ENCODE measurements at regions not wholly inside any gene's neighbourhood (a gene's known extent, or its start where the extent isn't known, plus 50 kb on each side); places are given as distances from the start of the nearest gene placed in this dataset.
"Not testable (repeated sequence)": the region's sequence is repeated elsewhere in the genome, so short reads cannot be mapped to it uniquely, and the experiment has no call there.

DNA sequence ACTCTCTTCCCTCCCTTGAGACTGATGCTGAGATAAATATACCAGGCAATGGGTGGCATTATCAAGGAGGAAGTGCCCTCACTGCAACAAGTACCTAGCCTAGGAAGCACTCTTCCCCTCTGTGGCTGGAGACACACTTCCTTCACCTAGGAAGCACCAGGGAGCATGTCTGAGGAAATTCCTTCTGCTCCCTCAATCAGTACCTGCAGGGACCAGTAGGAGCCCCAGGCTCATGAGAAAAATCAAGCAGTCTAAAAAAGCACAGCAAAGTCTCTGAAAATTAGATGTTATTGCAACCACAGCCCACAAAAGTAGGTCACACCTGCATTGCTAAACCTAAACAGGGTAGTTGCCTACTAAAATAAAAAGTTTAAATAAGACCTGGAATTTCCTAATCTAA, 78.2 kb upstream of the TRPM1 start:
- no peak for DNase-seq

DNA sequence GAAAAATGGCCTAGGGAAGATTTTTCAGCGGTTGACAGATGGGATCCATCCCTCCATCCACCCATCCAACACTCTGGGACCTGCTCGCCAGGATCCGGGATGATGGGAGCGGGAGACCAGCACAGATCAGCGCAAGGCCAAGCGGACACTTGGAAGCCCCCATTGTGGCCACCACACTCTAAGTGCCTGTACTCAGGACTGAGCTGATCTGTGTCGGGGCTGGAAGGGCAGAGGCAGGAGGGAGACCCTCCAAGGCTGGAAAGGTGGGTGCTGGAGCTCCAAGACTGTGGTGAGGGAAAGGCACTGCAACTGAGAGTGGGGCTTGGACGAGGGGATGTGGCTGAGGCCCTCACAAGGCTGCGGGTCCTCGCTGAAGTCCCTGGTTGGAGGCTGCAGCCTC, 91.8 kb upstream of the TRPM1 start:
- no peak for DNase-seq

DNA sequence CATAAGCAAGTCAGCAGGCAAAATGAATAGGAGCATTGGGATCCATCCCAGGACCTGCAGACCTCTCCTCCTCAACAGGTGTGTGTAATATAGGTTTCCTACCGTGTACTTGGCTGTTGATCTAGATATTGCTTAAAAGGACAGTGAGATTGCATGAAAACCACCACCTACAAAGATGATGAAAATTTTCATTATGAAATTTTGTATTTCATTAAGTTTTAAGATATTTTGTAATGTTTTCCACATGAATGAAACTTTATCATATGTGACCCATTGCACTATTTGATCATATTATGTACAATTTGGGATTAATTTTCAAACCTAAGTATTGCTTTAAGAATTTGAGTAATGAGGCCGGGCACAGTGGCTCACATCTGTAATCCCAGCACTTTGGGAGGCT, 94.3 kb upstream of the TRPM1 start:
- DNase-seq = no peak

DNA sequence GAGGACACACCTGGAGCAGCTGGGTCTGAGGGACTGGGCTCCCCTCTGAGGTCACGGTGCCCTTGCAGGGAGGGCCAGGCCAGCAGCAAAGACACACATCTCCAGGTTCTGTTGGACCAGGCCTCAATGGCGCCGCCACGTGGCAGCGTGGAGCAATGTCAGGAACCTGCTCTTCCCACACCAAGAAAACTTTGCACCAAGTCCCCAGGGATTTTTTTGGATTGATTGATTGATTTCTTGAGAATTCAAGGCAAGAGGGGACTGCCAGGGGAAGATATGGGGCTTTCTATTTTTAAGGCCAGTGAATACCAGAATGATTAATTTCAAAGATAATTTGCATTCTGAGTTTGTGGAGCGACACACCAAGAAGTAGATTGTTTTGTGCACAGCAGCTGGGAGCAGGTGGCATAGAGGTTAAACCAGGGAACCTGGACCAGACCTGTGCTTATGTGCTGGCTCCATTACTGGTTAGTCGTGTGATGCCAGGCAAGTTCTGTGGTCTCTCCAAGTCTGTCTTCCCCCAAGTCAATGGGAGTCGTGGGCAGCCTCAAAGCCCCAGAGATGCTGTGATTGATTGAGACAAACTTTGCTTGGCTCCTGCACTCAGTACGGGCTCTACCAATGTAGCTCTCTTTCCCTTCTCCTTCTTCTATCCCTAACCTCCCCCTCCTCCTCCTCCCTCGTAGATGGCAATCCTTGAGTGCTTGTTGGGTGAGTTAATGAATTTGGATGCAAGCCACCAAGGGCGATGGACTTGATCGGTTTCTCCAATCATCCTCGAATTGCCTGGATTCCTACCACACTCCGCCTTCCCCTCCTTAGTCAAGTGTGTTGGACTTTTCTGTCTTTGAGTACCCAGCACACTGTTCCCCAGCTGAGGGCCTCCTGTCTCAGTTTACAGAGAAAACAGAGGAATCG, 96.2 kb upstream of the TRPM1 start:
- DNase-seq = no peak

DNA sequence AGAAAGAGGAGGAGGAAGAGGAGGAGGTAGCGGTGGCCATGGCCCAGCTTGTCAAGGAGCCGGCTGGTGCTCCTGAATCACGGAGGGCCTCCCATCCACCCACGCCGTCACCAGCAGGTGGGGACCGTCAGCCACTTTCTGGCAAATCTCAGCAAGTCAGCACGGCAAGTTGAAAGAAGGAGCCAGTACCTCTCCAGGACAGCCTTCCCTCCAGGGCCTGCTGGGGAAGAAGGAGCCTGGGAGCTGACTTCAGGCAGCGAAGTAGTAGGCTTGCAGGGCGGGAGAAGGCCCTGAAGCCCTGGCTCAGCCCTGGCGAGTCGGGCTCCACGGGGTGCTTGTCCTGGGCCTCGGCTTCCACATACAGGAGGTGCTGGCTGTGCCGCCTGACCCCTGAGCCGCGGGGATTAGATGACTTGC, 99.2 kb upstream of the TRPM1 start:
- no peak for DNase-seq

DNA sequence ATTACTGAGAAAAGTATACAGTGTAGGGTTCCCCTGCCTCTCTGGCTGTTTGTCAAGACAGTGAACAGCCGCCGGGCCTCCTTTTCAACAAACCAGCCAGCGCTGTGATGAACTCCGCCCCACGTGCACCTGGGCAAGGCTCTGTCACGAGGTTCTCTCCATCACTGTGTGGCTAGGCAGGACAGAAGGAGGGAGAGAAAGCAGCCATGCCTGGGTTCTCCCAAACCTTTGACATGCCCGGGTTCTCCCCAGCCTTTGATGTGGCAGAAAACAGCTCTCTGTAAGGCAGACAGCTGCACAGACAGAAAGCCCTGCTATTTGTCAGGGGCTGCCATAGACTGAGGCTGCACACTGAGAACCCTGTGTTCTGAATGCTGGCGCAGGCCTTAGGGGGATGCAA, 101.4 kb upstream of the TRPM1 start:
- DNase-seq = no peak

DNA sequence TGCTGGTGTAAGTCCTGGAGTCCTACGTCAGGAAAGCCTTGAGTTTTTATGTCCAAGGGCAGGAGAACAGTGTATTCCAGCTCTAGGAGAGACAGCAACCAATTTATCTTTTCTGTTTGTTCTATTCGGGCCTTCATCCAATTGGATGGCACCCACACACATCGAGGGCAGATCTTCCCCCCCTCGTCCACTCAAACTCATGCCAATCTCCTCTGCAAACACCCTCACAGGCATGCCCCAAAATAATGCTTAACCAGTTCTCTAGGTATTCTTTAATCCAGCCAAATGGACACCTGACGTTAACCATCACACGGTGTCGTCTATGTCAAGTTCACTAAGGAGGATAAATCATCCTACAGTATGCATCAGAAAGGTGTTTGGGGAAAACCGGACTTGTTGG, 102.5 kb upstream of the TRPM1 start:
- DNase-seq = no peak

DNA sequence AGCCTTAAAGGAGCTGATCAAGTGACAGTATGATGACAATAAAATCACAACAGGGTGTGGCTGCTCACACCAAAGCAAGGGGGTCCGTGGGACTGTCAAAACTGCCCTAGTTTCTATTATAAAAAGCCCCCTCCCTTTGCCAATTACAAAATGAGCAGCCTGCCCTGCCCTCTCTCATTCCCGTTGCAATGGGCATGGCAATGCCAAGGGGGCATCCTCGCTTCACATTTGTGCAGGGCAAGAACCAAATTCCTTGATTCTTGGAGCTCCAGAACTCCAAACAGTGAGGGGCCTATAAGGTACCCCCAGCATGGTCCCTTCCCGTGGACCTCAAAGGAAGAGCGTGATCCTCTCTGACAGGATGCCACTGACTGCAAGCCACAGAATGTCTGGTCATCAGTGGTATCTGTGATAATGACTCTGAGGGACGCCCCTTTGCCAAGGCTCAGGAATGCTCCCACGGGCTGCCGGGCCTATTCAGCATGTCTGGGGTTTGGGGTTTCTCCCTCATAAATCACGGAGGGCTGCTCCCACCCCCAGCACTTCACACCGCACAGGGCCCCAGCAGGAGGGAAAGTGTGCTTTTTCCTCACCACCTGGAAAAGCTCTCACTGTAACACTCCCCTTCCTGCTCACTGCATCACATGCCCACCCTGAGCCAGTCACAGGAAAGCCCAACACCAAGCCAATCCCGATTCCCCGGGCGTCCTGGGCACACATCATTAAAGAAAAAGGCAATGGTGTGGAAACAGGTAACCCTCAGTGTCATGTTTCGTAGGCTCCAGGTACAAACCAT, 105.1 kb upstream of the TRPM1 start:
- no peak for DNase-seq

DNA sequence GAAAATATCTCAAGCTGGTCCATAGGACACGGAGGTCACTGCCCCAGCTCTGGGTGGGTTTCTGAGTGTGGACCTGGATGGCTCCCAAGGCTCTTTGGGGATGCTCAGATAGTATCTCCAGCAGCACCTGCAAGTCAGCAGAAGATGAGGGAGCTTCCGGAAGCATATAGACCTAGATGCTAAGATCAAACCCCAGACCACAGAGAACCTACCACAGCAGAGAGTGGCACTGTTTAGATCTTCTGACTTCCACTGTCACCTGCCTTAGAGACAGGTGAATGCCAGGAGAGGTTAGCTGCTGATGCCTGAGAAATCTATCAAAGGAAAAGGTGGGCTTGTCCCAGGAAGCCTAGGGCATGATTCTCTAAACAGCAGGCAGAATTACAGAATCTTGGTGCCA, 105.7 kb upstream of the TRPM1 start:
- no peak for DNase-seq

DNA sequence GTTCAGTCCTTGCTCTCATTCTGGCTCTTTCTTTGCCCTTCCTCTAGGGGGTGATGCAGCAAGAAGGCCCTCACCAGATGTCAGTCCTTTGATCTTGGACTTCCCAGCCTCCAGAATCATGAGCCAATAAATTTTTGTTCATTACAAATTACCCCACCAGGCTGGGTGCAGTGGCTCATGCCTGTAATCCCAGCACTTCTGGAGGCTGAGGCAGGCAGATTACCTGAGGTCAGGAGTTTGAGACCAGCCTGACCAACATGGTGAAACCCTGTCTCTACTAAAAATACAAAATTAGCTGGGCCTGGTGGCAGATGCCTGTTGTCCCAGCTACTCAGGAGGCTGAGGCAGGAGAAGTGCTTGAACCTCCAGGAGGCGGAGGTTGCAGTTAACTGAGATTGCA, 106.3 kb upstream of the TRPM1 start:
- DNase-seq = not testable (repeated sequence)

DNA sequence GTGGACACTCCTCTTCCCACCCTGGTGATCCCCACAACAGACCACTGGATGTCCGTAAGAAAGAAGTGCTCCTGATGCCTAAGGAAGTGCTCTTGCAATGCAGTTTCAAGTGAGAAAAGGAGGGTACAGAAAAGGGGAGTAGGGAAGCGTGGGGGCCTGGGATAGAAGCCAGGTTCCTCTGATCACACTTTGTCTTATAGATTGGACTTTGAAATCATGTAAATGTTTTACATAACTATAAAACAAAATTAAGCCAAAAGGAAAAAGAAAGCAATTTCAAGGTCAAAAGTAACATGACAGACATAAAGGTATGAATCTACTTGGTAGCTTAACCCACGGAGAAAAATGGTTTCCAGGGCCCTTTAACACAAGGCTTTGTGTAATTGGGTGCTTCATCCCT, 107.3 kb upstream of the TRPM1 start:
- no peak for DNase-seq

DNA sequence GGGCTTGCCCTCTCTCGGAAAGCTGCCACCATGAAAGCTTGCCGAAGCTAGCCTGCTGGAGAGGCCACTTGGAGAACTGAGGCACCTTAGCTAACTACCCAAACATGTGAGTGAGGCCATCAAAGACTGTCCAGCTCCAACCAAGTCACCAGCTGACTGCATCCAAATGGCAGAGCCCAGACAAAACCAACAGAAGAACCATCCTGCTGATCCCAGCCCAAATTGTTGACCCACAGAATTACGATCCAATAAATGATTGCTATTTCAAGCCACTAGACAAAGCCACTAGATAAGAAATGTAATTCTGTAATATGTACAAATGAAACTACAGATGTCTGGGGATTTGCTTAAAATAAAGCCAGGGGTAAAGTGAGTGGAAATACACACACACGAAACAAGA, 109.8 kb upstream of the TRPM1 start:
- no peak for DNase-seq

DNA sequence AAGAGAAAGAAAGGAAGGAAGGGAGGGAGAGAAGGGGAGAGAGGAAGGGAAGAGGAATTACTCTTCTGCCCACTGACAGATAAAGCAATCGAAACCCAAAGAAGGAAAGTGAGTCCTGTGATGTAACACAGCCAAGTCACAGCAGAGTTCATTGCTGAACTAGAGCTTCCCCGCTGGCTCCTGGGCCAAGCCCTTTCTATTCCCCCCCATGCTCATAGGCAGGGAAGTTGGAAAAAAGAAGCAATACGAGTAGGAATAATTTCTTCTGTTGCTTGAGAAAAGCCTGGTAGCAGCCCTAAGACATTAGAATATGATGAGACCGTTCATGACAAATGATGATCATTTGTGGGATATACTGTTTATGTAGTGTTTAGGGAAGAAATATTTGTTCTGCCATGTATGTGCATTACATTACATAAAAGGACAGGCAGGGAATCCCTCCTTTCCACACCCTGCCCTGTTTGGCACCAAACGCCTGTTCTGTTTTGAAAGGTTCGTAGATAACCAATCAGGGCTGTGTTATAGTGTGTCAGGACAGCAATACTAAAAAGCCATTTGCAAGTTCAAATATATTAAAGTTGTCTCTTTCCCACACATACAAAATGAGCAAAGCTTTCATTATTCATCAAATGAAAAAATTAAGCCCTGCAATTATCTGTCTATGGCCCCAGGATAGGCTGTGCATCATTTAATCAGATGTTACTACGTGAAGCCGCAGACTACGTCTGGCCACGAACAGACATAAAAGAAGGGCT, 111.0 kb upstream of the TRPM1 start:
- DNase-seq = no peak

DNA sequence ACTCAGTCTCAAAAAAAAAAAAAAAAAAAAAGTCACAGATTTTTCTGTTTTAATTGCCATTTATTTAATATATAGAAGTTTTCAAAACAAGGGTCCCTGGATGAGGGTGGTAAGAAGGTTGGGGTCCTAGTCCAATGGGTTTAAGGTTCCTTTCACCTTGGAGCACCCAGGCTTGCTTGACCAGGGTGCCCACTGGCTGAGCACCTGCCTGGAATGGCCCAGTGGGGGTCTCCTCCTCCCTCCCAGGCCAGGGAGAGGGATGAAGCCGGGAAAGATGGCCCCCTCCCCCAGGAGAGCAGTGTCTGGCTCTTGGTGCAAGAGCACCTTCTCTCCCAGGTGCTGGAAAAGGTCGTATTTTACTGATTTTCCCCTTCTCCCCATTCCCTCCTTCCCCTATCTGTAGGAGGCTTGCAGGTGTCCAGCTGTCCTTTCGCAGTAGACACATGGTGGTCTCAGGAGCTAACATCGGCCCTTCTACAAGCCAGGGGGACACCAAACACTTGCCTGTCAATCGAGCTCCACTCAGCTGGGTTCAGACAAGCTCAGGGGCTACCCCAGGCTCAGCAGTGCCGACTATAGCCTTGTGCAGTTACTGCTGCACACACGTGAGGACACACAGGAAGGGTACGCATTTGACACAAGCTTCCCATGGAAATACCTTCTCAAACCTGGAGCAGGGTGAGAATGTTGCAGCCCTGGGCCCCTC, 112.3 kb upstream of the KLF13 start:
- DNase-seq = no peak

DNA sequence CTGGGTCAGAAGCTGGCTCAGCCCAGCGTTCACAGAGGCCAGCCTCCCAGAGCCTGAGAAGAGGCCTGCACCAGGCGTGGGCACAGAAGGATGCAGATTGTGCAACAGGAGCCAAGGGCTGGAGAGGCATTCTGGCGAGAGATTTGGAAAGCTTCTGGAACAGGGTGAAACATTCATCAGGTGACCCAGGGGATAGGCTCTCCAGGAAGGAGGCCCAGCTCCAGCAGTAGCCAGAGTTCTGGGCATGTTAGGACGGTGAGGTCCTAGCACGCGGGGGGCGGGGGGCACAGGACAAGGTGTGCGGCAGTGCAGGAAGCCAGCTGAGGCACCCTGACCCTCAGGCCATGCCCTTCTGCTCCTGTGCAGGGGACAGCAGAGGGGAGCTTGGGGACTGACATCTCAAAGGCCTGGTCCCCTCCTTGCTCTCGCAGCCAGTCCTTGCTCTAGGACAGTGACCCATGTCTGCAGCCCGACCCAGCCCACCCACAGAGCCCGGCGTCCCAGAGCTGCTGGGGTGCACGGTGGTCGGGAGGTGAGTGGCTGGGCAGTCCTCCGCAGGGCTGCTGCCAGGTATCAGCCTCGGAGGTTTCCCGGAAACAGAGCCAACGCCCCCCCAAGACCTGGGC, 111.7 kb upstream of the KLF13 start:
- no peak for DNase-seq

DNA sequence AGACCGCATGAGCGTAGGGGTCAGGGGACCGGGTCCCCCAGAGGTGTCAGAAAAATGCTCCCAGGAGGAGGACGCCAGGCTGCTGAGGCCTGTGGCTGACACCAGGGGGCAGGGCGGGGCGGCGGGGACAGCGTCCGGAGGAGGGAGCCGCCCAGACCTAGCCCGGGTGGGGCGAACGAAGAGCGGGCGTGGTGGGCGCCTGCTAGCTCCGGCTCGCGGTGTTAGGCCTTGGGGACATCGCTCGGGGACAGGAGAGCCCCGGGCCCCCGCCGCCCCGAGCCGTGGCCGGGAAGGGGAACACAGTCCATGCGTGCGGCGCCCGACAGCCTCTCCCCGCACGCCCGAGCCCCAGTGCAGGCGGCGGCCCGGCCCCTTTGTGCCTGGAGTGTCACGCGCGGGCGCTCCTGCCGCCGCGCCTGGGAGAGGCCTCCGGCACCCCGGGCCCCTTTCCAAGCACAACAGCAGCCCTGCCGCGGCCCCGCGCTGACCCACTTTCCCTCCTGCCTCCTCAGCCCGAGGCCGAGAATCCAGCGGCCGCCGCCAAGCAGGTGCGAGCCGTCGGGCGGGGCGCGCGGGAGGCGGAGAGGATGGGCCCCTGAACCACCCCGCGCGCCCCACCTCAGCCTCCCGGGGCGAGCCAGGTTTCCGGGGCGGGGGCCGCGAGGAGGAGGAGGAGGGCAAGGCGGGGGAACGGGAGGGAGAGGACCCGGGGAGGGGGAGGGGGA, 111.0 kb upstream of the KLF13 start:
- peak; percentile 40 for DNase-seq

DNA sequence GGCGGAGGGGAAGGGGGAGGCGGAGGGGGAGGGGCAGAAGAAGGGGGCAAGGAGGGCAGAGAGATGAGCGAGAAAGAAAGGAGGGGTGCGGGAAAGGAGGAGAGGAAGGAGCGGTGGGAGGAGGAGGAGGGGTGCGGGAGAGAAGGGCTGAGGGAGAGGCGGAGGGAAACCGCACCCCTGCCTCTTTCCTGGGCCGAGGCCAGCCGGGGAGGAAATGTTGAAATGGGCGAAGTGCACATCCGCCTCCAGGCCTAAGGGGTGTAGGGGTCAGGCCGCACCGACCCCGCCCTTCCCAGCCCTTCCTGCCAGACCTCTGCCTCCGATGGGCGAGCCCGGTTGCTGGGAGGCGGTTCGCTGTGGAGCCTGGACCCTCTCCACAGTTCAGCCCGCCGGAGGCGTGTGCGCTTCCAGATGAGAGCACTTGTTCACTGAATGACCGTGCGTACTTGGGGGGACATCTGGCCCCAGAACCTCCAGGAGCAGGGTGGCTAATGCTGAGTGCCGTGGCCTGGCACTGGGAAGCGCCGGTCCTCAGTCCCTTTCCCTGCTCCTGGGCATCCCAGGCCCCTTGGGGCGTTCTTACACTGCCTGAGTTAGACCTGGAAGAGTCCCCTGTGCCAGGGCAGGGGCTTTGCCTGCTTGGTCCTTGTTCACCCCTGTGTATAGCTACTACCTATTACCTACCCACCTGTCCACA, 110.3 kb upstream of the KLF13 start:
- peak; percentile 84 for DNase-seq

DNA sequence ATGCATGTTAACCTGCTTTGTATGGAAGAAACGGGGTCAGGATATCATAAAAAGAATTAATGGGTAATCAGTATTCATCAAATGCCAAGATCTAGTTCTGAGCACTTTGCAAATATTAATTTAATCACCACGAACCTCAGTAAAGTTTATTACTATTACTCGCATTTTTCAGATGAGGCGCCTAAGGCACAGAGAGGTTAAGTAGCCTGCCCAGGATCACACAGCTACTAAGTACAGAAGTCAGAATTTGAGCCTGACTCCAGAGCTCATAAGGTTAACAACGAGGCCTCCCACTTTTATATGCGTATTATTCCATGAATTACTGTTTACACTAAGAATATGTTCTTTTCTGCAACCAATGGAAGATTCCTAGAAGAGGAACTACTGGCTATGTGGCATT, 109.6 kb upstream of the KLF13 start:
- DNase-seq = no peak

DNA sequence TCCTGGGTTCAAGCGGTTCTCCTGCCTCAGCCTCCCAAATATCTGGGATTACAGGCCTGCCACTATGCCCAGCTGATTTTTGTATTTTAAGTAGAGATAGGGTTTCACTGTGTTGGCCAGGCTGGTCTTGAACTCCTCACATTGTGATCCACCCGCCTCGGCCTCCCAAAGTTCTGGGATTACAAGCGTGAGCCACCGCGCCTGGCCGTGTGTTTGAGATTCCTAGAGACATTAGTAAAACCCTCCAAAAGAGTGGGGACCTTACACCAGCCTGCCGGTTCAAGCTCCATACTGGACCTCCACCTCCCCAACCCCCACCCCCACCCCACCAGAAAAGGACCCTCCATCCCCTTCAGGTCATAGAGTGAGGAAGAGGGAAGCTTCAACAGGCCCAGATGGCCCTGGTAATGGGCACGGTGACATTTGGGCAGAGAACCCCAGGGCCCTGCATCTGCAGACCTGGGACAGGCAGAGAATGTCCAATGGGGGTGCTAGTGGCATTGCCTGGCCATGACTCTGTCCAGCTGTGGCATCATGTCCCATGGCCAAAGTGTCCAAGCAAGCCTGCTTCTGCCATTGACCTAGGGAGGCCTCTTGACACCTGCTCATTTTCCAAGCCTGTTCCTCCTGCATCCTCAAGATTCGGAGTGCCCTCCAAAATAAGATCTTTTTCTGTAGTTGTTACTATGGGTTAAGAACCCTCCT, 108.9 kb upstream of the KLF13 start:
- no peak for DNase-seq

DNA sequence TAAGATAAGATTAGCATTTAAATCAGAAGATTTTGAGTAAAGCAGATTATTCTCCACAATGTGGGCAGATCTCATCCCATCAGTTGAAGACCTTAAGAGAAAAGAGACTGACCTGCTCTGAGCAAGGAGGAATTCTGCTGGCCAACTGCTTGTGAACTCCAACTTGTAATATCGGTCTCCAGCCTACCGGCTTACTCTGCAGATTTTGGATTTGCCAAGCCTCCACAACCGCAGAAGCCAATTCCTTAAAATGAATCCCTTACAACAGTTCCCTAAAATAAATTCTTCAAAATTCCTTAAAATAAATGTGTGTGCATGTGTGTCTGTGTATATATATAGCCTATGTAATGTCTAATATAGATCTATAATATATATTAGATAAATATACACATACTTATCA, 107.4 kb upstream of the KLF13 start:
- no peak for DNase-seq

Data from NCI-H1417 treated with DMSO at 0.1 percent for 48 hours (cell line).